Kidney epithelial cell (primary cell): ENCODE measurements at regions not wholly inside any gene's neighbourhood (a gene's known extent, or its start where the extent isn't known, plus 50 kb on each side); places are given as distances from the start of the nearest gene placed in this dataset.

Source experiments
- DNase-seq: peaks from one replicate; pipeline ENCODE4 v3.0.0-alpha.2; 2010; ENCODE audit warnings: low read depth
- H3K27me3 ChIP-seq: 2 replicates; pipeline ENCODE4 v1.6.0; 2011; ENCODE audit warnings: low read length; ENCODE audit not compliant: control insufficient read depth, insufficient read depth
- H3K36me3 ChIP-seq: 2 replicates; pipeline ENCODE4 v1.5.1; 2011; ENCODE audit warnings: low read length; ENCODE audit not compliant: control insufficient read depth, insufficient read depth
- H3K4me3 ChIP-seq: 2 replicates; pipeline ENCODE4 v1.5.1; 2011; ENCODE audit warnings: low read depth, mild to moderate bottlenecking, control low read depth, low read length
- CTCF ChIP-seq: IDR thresholded peaks from 2 replicates; pipeline ENCODE4 v1.5.1; 2011; ENCODE audit warnings: mild to moderate bottlenecking, moderate library complexity, low read length, control low read depth, inconsistent platforms; ENCODE audit not compliant: insufficient read depth, poor library complexity, severe bottlenecking

- H3K36me3 ChIP-seq: no peaks in the 10 kb centered on the region
- no peak overlapping the region for H3K4me3 ChIP-seq
- DNase-seq: no peak
- TF ChIP-seq CTCF: no peak
- no peaks in the 10 kb centered on the region for H3K27me3 ChIP-seq
Measured at GRCh38 chr5:35312267-35312666, 82.0 kb upstream of the PRLR start.

- Histone ChIP-seq H3K27me3 (no peaks in the 10 kb centered on the region), H3K36me3 (no peaks in the 10 kb centered on the region), H3K4me3 (no peak overlapping the region)
- no peak for DNase-seq
- TF ChIP-seq CTCF: no peak
Measured at GRCh38 chr5:35309365-35310130, 79.3 kb upstream of the PRLR start.

GRCh38 chr5:35308421-35308820 lies 78.1 kb upstream of the PRLR start:
- no peak overlapping the region for H3K4me3 ChIP-seq
- no peaks in the 10 kb centered on the region for H3K27me3 ChIP-seq
- TF ChIP-seq CTCF: no peak
- H3K36me3 ChIP-seq: no peaks in the 10 kb centered on the region
- DNase-seq: no peak

- H3K36me3 ChIP-seq: no peaks in the 10 kb centered on the region
- no peaks in the 10 kb centered on the region for H3K27me3 ChIP-seq
- H3K4me3 ChIP-seq: no peak overlapping the region
- TF ChIP-seq CTCF: no peak
- no peak for DNase-seq
Measured at GRCh38 chr5:35306716-35307365, 76.6 kb upstream of the PRLR start.

- no peak overlapping the region for H3K4me3 ChIP-seq
- H3K27me3 ChIP-seq: no peaks in the 10 kb centered on the region
- no peak for DNase-seq
- no peaks in the 10 kb centered on the region for H3K36me3 ChIP-seq
- no peak for TF ChIP-seq CTCF
Measured at GRCh38 chr5:35305336-35306020, 75.2 kb upstream of the PRLR start.

- no peak overlapping the region for H3K4me3 ChIP-seq
- DNase-seq: no peak
- H3K36me3 ChIP-seq: no peaks in the 10 kb centered on the region
- H3K27me3 ChIP-seq: no peaks in the 10 kb centered on the region
- TF ChIP-seq CTCF: no peak
Measured at GRCh38 chr5:35304291-35304690, 74.0 kb upstream of the PRLR start.
